ENCODE measurements at regions not wholly inside any gene's neighbourhood (a gene's known extent, or its start where the extent isn't known, plus 50 kb on each side); places are given as distances from the start of the nearest gene placed in this dataset.

DNA sequence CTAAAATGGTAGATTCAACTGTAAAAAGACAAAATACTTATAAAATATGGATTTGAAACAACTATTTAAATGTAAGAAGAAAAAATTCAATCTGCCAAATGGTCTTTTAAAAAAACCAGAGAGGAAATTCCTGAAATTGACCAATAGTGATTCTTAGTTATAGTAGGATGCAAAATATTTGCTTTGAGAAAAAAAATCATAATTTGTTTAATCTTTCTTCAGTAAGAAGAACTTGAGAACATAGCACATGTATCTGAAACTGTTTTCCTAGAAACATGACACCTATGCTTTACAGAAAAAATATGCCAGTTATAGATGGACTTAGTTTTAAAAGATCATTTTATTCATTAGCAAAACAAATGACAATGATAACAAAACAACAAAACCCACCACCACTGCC lies 186.9 kb upstream of the CD180 start:
- no peak for DNase-seq

DNA sequence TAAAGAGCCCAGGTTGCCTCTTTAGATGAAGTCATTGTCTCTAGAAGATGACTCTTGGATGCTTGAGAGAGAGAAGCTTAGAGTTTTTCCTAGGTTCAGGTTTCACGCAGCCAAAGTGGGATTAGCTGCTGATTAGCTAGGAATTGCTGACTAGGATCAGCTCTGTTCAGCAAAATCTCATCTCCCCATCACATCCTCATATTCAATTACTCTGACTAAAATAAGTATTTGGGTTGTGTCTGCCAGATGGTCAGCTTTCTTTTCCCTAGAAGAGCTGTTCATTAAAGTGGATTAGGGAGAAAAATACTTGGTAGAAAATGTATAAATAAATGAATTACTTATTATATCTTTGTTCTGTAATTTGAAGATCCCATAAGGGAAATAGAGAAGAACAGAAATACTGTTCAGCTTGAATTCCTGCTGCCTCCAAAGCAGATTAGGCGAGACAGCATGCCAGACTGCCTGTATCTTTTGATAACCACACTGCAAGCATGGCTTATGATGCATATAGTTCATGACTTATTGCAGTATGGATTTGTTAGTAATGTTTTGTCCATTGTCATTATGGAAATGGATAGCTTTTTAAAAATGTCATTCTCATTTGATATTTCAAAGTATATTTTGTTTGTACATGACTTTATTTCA lies 184.8 kb upstream of the CD180 start:
- no peak for DNase-seq

DNA sequence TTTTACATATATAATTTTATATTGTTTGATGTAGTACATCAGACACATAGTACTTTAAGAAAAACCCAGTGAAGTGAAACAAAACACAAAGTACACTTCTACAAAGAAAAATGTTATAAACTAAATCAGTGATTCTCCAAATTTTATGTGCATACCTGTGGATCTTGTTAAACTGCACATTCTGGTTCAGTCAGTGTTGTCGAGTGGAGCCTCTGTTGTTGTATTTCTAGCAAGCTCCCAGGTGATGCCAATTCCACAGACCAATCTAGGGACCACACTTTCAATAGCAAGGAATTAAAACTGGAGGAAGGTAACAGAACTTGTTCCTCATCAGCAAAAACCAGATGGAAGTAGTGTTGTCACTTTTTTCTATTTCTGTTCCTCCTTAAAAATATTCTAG lies 183.8 kb upstream of the CD180 start:
- no peak for DNase-seq

DNA sequence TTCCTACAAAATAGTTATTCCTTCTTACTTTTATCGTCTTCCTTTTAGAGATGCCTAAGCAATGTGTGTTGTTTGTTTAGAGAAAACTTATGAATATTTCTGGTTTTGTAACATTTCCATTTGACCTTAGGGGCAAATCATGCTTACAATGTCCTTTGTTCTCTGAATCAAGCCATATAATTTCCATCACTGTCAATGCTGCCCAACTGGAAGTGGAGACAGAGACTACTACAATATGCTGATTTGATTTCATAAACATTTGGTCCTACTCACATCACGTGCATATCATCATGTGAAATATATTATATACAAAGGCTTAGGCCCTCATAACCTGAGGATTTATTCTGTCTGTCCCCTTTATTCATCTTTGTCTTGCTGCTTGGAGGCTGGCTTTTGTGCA lies 183.2 kb upstream of the CD180 start:
- DNase-seq, result no peak

DNA sequence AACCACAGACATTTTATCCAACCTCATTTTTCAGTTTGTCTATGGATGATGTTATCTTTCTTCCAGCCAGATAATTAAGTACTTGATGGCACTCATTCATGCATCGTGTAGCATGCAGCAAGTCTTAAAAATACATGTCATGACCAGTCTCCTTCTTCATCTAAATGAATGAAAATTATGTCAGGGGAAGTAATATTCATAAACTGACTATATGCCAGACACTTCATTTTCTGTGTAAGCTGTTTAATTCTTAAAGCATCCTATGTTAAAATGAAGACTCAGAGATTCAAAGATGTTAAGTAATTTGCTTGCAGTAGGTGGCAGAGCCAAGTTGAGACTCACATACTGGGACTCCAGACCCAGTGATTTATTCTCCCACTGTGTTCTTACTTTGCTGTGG lies 181.7 kb upstream of the CD180 start:
- DNase-seq, result no peak

DNA sequence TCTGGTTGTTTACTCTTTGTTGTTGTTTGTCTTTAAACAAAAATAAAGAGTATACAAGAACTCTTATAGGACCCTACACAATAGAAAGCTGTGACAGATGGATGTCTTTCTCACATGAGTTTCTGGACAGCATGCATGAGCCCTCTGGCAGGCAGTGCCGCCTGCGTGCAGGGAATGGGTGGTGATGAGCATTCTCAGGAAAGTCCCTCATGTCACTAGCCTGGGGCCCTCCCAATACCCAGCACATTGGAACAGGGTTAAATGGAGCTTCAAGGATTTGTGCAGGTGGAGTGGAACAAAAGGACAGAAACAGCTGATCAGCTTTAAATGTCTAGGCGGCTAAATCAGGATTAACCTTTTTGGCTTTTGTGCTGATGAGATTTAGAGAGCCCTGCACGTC lies 181.0 kb upstream of the CD180 start:
- no peak for DNase-seq

DNA sequence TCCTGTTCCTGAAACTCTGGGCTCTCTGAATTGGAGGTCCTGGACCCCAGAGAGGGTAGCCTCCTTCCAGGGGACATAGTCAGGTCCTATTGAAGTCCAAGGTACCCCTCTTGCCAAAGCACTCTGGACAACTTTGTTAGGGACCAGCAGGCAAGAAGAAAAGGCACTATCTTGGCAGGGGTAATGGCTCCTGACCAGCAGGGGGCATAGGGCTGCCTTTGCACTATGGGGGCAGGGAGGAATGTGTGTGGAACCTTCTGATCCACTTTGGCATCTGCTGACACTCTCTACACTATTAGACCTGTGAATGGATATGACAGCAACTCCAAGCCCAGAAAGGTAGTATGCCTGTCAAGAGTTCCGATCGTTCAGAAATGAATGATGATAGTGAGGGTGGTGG lies 179.0 kb upstream of the CD180 start:
- no peak for DNase-seq

DNA sequence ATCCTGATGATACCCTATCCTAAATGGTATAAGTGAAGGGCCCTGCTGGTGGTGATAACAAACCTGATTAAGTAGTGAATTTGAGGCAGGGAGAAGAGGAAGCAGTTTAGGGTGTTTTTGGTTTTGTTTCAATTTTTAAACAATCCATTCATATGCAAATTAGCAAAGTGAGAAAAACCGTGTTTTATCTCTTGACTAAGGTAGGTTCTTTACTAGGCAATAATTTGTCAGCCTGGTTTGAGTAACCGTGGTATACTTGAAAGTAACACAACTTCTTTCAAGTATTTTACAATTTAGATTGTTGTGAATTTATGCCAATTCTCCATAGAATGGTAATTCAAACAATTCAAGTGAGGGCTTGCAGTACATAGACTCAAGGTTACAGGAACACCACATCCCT lies 177.8 kb upstream of the CD180 start:
- no peak for DNase-seq

DNA sequence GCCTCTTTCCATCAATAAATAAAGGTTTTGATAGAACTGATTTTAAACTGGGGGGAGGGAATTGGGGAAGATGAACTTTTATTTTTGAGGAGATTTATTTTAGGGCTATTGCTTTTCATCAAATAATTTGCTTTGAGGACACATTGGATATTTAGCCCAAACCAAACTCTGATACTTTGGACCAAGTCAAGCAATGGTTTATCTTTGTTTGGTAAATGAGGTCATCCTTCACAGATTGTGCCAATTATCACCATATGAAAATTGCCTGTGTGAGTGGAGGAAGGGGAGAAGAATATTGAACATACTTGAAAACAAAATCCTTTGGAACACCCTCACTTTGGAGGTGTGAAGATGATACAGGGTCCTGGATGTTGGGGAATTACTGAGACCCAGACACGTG lies 176.9 kb upstream of the CD180 start:
- no peak for DNase-seq

DNA sequence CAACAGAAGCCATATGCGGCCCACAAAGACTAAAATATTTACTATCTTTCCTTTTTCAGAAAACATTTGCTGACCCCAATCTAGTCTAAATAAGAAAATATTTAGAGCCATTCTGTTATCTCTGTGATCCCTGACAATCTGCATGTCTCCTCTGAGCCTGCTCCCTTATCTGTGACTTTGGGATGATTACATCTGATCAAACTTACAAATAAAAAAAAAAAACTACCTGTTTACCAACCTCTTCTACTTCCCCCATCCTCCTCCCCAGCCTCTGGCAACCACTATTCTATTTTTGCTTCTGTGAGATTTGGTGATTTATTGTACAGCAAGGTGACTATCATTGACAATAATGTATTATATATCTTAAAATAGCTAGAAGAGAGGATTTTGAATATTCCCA lies 176.3 kb upstream of the CD180 start:
- DNase-seq, result no peak

DNA sequence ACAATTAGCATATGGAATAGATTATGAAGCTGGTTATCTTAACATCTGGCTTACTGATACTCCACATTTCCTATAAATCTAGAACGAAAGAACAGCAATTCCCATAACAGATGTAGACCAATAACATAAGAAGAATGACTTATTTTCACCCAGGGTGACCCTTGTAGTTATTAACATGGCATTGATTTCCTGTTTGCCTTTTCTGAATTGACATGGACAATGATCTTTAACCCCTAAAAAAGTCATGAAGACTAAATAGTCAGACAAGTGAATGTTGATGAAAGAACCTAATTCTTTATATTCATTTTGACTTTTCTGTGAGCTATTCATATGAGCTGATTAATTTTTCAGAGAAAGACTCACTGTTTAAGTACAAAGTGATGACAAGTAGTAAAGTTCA lies 175.3 kb upstream of the CD180 start:
- DNase-seq, result no peak

DNA sequence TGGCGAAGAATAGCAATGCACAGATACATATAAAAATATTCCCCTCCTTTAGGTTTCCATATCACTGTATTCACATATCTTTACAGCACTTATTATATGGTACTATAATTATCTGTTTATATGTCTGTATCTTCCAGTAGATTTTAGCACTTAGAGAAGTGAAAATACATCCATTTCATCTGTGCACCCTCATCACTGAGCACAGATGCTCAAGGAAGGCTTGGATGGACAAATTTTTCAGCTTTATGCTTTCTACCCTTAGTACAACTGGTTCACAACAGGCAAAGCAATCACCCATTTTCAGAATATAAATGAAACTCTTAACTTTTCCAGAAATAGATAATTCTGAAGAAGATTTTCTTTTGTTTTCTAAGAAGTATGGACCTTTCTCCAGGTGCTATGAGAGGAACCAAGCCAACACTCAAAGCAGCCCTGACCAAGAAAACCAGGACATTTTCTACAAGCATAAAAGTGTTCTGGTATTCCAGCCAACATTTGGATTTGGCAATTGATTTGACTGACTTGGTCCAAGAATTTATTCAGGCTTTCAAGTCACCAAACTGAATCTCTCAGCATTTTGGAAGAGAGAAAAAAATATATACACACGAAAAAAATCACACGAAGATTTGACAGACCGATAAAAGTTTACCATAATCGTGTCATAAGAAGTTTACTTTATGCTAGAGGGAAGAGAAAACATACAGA lies 170.2 kb upstream of the CD180 start:
- no peak for DNase-seq

DNA sequence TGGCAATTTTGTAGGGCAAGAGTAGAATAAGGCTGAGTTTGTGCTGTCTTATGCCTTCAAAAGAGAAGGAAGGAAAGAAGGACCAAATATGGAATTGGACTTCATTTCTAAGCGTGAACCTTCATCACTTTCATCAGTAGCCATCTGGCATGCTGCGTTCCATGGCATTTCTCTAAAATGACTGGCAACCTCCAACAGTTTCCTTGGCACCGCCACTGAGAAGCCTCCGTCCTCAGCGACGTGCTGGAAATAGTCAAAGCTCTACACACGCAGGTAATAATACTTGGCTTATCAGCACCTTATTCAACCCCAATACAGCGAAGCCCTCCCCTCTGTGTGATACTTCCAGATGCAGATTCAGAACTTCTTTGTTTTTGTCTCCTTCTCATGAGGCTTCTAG lies 169.7 kb upstream of the CD180 start:
- no peak for DNase-seq

DNA sequence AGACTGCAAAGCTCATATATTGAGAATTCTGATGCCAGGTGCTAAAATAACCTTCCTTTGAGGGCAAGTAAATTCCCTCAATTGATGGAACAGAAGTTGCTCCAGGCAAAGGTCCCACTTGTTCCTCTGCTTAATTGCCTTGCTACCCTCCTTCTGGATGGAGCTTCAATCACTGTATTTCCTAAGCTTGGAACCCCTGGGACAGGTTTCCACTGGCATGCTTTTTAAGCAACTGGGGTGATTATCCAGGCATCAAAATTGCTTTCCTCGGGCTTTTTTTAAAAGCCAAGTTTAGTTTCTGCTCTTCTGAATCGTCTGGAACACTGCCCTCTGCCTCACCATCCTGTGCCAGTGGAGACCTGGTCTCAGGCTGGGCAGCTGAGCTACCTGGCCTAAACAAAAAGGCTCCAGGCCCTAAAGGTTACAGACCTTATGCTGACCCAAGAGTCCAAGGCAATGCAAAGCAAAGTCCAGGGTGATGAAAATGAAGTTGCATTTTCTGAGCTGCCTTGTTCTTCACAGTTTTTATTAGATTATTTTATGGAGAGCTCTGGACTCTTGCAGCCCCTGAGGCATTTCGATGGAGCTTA lies 167.9 kb upstream of the CD180 start:
- DNase-seq, result no peak

DNA sequence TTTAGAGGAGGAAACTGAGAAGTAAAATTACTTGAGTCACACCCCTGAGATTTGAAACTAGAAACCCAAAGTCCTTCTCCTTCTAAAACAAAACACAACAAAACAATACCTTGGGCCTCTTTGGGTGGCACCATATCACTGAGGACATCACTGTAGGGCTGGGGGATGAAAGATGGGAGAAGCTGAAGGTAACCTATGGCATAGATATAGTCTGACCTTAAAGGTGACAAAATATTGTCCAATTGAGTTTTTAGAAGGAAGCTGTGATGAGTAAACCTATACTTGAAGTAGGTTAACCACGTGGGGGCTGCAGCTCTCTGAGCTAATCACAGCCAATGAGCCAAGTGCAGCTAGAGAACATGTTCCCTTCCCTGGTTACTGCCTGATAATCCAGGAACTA lies 167.4 kb upstream of the CD180 start:
- no peak for DNase-seq

DNA sequence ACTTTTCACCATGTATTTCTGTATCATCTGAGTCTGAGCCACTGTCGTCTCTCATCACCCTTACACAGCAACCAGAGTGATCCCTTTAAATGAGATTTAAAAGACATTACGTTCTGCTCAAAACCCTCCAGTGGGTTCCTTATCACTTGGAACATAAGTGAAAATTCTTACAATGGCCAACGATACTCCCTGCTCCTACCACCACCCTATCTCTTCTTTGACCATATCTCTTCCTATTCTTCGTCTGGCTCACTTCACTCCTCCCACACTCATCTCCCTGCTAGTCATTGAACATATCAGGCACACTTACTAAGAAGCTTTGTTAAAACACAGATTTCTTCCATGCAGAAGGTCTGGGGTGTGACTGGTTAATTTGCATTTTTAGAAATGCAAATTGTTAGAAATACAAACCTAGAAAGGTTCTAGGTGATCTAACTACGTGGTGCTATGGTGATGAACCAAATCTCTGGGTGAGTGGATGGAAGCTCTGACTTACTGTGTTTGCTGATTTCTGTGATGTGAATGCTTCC lies 166.6 kb upstream of the CD180 start:
- DNase-seq, result no peak

DNA sequence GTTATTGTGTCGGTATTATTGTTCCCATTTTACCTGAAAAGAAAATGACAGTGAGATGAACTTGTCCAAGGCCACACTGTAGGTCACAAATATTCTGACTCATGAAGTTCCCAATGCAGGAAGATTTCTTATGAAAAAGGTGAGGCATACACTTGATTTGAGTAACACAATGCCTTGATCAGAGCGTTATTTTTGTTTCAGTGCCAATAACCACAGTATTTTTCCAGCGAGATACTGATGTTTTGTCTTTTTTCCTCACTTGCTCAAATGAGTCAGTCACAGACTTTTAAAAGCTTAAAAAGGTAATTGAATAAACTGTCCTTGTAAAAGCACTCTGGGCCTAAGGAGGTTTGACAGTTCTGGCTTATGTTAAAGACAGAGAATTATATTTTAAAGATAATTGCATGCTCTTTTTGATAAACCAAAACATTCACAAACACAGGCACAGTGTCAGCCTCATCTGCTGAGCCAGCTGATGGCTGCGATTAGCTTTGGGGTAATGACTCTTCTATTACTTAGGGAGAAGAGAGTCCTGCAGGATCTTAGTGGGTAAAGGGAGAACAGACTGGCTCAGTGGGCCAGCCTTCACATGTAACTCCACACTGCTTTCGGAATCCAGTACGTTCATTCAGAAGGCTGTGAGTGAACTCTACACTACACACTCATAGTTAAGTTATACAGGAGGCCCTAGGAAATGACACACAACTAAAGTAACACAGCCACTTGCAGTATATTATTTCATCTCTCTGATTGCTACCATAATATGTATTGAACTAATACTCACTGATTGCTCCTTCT lies 165.5 kb upstream of the CD180 start:
- no peak for DNase-seq

DNA sequence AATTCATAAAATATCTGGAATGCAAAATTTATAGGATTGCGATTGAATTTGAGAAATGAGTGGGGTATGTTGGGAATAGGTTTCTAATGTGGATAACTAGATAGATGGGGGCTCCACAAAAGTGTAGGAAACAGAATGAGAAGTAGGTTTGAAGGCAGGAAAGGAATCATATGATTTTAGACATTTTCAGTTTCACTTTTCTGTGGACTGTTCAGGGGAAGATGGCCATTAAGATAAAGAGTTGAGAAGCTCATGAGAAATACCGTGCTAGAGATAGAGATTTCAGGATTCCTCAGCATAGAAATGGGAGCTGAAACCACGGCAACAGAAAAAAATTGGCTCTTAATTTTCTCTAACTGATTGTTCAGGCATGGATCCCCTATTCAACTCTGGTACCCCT lies 163.4 kb upstream of the CD180 start:
- DNase-seq, result no peak

DNA sequence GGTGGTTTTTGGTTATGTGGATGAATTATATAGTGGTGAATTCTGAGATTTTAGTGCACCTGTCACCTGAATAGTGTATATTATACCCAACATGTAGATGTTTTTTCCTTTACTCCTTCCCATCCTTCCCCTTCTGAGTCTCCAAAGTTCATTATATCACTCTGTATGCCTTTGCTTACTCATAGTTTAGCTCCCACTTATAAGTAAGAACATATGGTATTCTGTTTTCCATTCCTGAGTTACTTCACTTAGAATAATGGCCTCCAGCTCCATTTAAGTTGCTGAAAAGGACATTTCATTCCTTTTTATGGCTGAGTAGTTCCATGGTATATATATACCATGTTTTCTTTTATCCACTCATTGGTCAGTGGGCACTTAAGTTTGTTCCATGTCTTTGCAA lies 161.6 kb upstream of the CD180 start:
- DNase-seq, result no peak

DNA sequence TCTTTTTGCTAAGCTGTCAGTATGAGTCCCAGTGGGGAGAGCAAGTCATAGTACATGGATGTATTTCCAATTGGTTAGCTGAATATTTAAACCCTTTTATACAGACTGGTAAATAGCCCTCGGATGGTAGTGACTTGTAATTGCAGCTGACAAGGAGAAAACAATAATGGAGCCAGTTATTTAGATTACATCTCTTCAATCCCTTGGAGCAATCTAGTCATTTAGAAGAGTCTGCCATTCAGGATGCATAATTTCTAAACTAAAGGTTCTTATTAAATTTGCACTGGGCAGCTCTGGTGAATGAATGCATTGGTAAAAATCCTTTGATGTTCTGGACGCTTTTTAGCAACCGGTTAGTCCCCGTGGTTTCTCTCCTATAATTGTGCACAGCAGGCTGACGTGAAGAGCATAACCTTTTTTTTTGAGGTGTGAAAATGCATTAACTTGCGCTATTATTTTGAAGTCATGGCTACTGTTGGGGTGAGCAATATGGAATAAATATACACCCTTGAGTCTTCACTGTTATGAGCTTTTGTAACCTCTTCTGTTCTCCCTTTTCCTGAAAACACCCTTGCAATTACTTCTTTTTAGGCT lies 158.6 kb upstream of the CD180 start:
- no peak for DNase-seq

DNA sequence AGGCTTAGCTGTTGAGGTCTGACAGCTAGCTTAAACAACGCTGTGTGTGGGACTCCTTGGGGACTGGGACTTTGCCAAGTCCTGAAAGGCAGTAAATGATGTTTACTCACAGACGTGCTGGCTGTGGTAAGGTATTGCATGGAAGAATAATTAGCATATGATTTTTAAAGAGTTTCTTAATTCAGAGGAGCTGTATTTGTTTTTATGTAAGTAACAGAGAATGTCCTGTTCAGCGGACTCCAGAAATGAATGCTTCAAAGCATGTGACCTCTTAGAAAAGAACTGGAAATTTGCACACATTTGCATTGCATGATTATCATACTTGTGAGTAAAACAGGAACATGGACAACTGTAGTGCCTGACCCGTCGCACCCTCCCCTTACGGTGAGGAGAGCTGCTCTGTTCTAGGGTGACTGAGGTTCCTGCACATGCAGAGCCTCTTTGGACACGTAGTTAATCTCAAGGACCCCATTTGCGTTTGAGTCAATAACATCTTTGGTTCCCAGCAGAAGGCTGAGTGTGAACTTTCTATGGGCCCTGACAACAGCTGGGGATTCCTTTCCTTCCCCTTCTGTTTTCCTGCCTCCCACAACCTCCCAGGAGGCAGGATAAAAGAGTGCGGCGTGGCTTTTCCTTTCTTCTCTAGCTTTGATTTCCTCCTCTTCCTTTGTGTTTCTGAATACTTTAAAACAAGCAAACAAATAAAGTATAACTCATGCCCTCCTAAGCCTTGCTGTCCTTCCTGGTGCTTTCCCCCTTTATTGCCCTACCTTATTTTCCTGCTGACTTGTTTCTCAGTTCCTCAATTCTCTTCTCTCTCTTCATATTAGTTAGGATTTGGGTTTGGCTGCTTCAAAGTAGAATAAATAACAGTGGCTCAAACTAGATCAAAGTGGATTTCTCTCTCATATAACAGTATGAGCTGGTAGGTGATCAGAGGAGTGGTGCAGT lies 157.2 kb upstream of the CD180 start:
- DNase-seq, result no peak

DNA sequence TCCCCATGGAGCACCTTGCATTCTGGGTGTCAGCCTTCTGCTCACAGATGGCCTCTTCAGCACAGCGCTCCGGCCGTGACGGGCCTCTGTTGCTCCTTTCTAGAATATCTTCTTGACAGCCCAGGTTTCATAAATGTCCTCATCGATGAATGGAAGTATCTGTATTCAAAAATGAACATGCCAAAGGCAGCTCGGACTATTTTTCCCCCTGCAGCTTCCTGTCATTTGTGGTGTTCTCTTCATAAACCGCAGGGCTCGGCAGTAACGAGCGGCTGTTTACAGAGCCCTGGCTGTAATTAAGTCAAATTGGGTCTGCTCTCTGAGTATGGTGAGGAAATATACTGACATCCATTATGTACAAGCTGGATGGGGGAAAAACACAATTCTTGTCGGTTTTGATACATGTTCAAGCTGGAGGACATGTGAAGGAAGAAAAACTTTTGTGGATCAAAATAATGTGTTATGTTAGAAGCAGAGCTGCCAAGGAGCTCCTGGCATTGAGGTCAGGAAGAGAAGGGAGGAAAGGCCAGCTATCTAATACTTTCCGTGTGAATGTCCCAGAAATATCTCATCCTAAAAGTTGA lies 154.1 kb upstream of the CD180 start:
- DNase-seq, result peak; percentile 38

All from CD4-positive, alpha-beta T cell treated with Interleukin-21 for 1 hour (primary cell).